Activated naive CD4-positive, alpha-beta T cell treated with anti-CD3 and anti-CD28 coated beads, Interleukin-2, amount 50 U/mL, for 24 hours (primary cell): ENCODE measurements at regions not wholly inside any gene's neighbourhood (a gene's known extent, or its start where the extent isn't known, plus 50 kb on each side); places are given as distances from the start of the nearest gene placed in this dataset.

Experiments used
- H3K27ac Mint-ChIP-seq: one replicate; pipeline ENCODE4 v1.8.0; 2021; ENCODE audit warnings: mild to moderate bottlenecking, mixed read lengths
- H3K27me3 Mint-ChIP-seq: one replicate; pipeline ENCODE4 v1.8.0; 2021; ENCODE audit warnings: mixed read lengths
- H3K36me3 Mint-ChIP-seq: one replicate; pipeline ENCODE4 v1.8.0; 2021; ENCODE audit warnings: mixed read lengths
- H3K4me1 Mint-ChIP-seq: one replicate; pipeline ENCODE4 v1.8.0; 2021; ENCODE audit warnings: mixed read lengths
- H3K4me3 Mint-ChIP-seq: one replicate; pipeline ENCODE4 v1.8.0; 2021; ENCODE audit warnings: mild to moderate bottlenecking, mixed read lengths
- H3K9me3 Mint-ChIP-seq: one replicate; pipeline ENCODE4 v1.8.0; 2021; ENCODE audit warnings: mixed read lengths

GRCh38 chr5:173783371-173783770, 104.8 kb upstream of the CPEB4 start:
- no peak overlapping the region for H3K4me3 Mint-ChIP-seq
- H3K4me1 Mint-ChIP-seq, result peaks cover 22% of the 10 kb centered on the region
- H3K36me3 Mint-ChIP-seq, result no peaks in the 10 kb centered on the region
- no peaks in the 10 kb centered on the region for H3K27me3 Mint-ChIP-seq
- no peaks in the 10 kb centered on the region for H3K9me3 Mint-ChIP-seq
- H3K27ac Mint-ChIP-seq, result no peak overlapping the region

- H3K36me3 Mint-ChIP-seq, result no peaks in the 10 kb centered on the region
- H3K4me1 Mint-ChIP-seq, result peaks cover 22% of the 10 kb centered on the region
- no peak overlapping the region for H3K4me3 Mint-ChIP-seq
- no peaks in the 10 kb centered on the region for H3K9me3 Mint-ChIP-seq
- no peaks in the 10 kb centered on the region for H3K27me3 Mint-ChIP-seq
- H3K27ac Mint-ChIP-seq, result no peak overlapping the region
These were observed 102.7 kb upstream of the CPEB4 start for GRCh38 chr5:173785400-173785799.

- Mint-ChIP-seq H3K27me3 (no peaks in the 10 kb centered on the region), H3K27ac (no peak overlapping the region), H3K9me3 (no peaks in the 10 kb centered on the region), H3K4me1 (peaks cover 22% of the 10 kb centered on the region), H3K36me3 (no peaks in the 10 kb centered on the region), H3K4me3 (no peak overlapping the region)
These were observed 102.3 kb upstream of the CPEB4 start for GRCh38 chr5:173785866-173786265.

GRCh38 chr5:173786286-173787187, 101.6 kb upstream of the CPEB4 start:
- Mint-ChIP-seq H3K27ac (no peak overlapping the region), H3K27me3 (no peaks in the 10 kb centered on the region), H3K4me1 (peaks cover 18% of the 10 kb centered on the region), H3K9me3 (no peaks in the 10 kb centered on the region), H3K36me3 (no peaks in the 10 kb centered on the region), H3K4me3 (no peak overlapping the region)

GRCh38 chr5:173789031-173789920, 98.9 kb upstream of the CPEB4 start:
- H3K4me3 Mint-ChIP-seq, result no peak overlapping the region
- H3K36me3 Mint-ChIP-seq, result no peaks in the 10 kb centered on the region
- H3K9me3 Mint-ChIP-seq, result no peaks in the 10 kb centered on the region
- no peak overlapping the region for H3K27ac Mint-ChIP-seq
- no peaks in the 10 kb centered on the region for H3K4me1 Mint-ChIP-seq
- H3K27me3 Mint-ChIP-seq, result no peaks in the 10 kb centered on the region

GRCh38 chr5:173790177-173790719, 97.9 kb upstream of the CPEB4 start:
- no peaks in the 10 kb centered on the region for H3K36me3 Mint-ChIP-seq
- H3K4me3 Mint-ChIP-seq, result no peak overlapping the region
- H3K27ac Mint-ChIP-seq, result no peak overlapping the region
- no peaks in the 10 kb centered on the region for H3K27me3 Mint-ChIP-seq
- H3K9me3 Mint-ChIP-seq, result no peaks in the 10 kb centered on the region
- H3K4me1 Mint-ChIP-seq, result no peaks in the 10 kb centered on the region

GRCh38 chr5:173790836-173791546, 97.2 kb upstream of the CPEB4 start:
- no peaks in the 10 kb centered on the region for H3K36me3 Mint-ChIP-seq
- H3K27ac Mint-ChIP-seq, result no peak overlapping the region
- no peaks in the 10 kb centered on the region for H3K27me3 Mint-ChIP-seq
- no peaks in the 10 kb centered on the region for H3K4me1 Mint-ChIP-seq
- no peak overlapping the region for H3K4me3 Mint-ChIP-seq
- H3K9me3 Mint-ChIP-seq, result no peaks in the 10 kb centered on the region

- no peaks in the 10 kb centered on the region for H3K27me3 Mint-ChIP-seq
- H3K36me3 Mint-ChIP-seq, result no peaks in the 10 kb centered on the region
- H3K27ac Mint-ChIP-seq, result no peak overlapping the region
- H3K9me3 Mint-ChIP-seq, result no peaks in the 10 kb centered on the region
- no peak overlapping the region for H3K4me3 Mint-ChIP-seq
- H3K4me1 Mint-ChIP-seq, result no peaks in the 10 kb centered on the region
These were observed 96.3 kb upstream of the CPEB4 start for GRCh38 chr5:173791878-173792277.

- no peaks in the 10 kb centered on the region for H3K4me1 Mint-ChIP-seq
- no peaks in the 10 kb centered on the region for H3K36me3 Mint-ChIP-seq
These were observed 95.2 kb upstream of the CPEB4 start for GRCh38 chr5:173792781-173793547.

GRCh38 chr5:173793648-173794548, 94.3 kb upstream of the CPEB4 start:
- H3K27me3 Mint-ChIP-seq, result no peaks in the 10 kb centered on the region
- no peak overlapping the region for H3K27ac Mint-ChIP-seq
- H3K36me3 Mint-ChIP-seq, result no peaks in the 10 kb centered on the region
- no peaks in the 10 kb centered on the region for H3K4me1 Mint-ChIP-seq
- no peak overlapping the region for H3K4me3 Mint-ChIP-seq
- H3K9me3 Mint-ChIP-seq, result no peaks in the 10 kb centered on the region

More at GRCh38 chr5:173792781-173793547, 95.2 kb upstream of the CPEB4 start:
- no peaks in the 10 kb centered on the region for H3K9me3 Mint-ChIP-seq
- no peak overlapping the region for H3K4me3 Mint-ChIP-seq
- no peaks in the 10 kb centered on the region for H3K27me3 Mint-ChIP-seq
- no peak overlapping the region for H3K27ac Mint-ChIP-seq

- no peaks in the 10 kb centered on the region for H3K9me3 Mint-ChIP-seq
- H3K4me1 Mint-ChIP-seq, result no peaks in the 10 kb centered on the region
- no peak overlapping the region for H3K27ac Mint-ChIP-seq
- H3K36me3 Mint-ChIP-seq, result no peaks in the 10 kb centered on the region
- H3K27me3 Mint-ChIP-seq, result no peaks in the 10 kb centered on the region
- no peak overlapping the region for H3K4me3 Mint-ChIP-seq
These were observed 93.2 kb upstream of the CPEB4 start for GRCh38 chr5:173794901-173795416.

GRCh38 chr5:173795601-173796000, 92.5 kb upstream of the CPEB4 start:
- Mint-ChIP-seq H3K4me1 (no peaks in the 10 kb centered on the region), H3K27me3 (no peaks in the 10 kb centered on the region), H3K9me3 (no peaks in the 10 kb centered on the region), H3K4me3 (no peak overlapping the region), H3K27ac (no peak overlapping the region), H3K36me3 (no peaks in the 10 kb centered on the region)

GRCh38 chr5:173796721-173797495, 91.2 kb upstream of the CPEB4 start:
- Mint-ChIP-seq H3K36me3 (no peaks in the 10 kb centered on the region), H3K9me3 (no peaks in the 10 kb centered on the region), H3K27me3 (no peaks in the 10 kb centered on the region), H3K4me3 (no peak overlapping the region), H3K27ac (no peak overlapping the region), H3K4me1 (no peaks in the 10 kb centered on the region)
